IPS DF 6.9 (cell line): ENCODE measurements at regions not wholly inside any gene's neighbourhood (a gene's known extent, or its start where the extent isn't known, plus 50 kb on each side); places are given as distances from the start of the nearest gene placed in this dataset.

Experiments
- DNase-seq: peaks from one replicate; pipeline ENCODE4 v3.0.0-alpha.2; 2013; ENCODE audit warnings: low read depth, low spot score
- H3K27ac ChIP-seq: one replicate; pipeline ENCODE4 v1.5.1; 2013; ENCODE audit warnings: low read length, control low read depth
- H3K27me3 ChIP-seq: 2 replicates; pipeline ENCODE4 v1.6.1; 2013; ENCODE audit warnings: mild to moderate bottlenecking, low read length; ENCODE audit not compliant: control insufficient read depth, insufficient read depth
- H3K36me3 ChIP-seq: 2 replicates; pipeline ENCODE4 v1.6.1; 2013; ENCODE audit warnings: low read length; ENCODE audit not compliant: control insufficient read depth, insufficient read depth
- H3K4me1 ChIP-seq: 2 replicates; pipeline ENCODE4 v1.6.1; 2013; ENCODE audit warnings: low read length; ENCODE audit not compliant: control insufficient read depth, insufficient read depth
- H3K4me3 ChIP-seq: 2 replicates; pipeline ENCODE4 v1.5.1; 2013; ENCODE audit warnings: mild to moderate bottlenecking, low read length
- H3K9me3 ChIP-seq: 2 replicates; pipeline ENCODE4 v1.6.1; 2013; ENCODE audit warnings: low read length, inconsistent platforms; ENCODE audit not compliant: control insufficient read depth, insufficient read depth
- WGBS: extraction: QIAGEN DNeasy Blood & Tissue Kit; methylation state at CpG from one replicate; pipeline ENCODE4 v1.1.7; 2013; ENCODE audit warnings: mixed read lengths, missing lambda C conversion rate; ENCODE audit not compliant: insufficient read length, insufficient coverage; 5-methylcytosine and 5-hydroxymethylcytosine counted together

GRCh38 chr21:36591326-36591970 lies 107.5 kb upstream of the SIM2 start:
- Histone ChIP-seq H3K27ac (no peak overlapping the region), H3K27me3 (no peaks in the 10 kb centered on the region), H3K36me3 (no peaks in the 10 kb centered on the region), H3K9me3 (no peaks in the 10 kb centered on the region), H3K4me3 (no peak overlapping the region), H3K4me1 (no peaks in the 10 kb centered on the region)
- WGBS, result no CpG with 5 or more reads among the region's 16 CpGs
- no peak for DNase-seq

DNA sequence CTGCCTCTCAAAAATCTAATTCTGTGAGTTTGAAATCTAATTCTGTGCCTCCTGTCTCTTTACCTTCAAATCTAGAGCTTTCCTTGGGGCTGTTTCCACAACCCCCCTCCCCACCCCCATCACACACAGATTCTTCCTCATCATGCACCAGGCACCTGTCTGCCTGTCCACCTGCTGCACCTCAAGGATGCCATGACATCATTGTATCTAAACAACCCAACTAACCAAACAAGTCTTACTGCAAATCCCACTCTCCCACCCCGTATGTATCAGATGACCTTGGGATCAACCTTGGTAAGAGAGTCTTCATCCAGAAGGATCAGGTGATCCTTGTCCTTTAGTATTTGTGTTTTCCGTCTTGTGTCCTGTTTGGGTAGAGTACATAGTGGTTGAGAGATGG lies 102.7 kb upstream of the SIM2 start:
- no peaks in the 10 kb centered on the region for H3K9me3 ChIP-seq
- no peaks in the 10 kb centered on the region for H3K27me3 ChIP-seq
- H3K27ac ChIP-seq, result no peak overlapping the region
- no CpG with 5 or more reads among the region's 2 CpGs for WGBS
- no peaks in the 10 kb centered on the region for H3K4me1 ChIP-seq
- no peak for DNase-seq
- no peaks in the 10 kb centered on the region for H3K36me3 ChIP-seq
- no peak overlapping the region for H3K4me3 ChIP-seq

GRCh38 chr21:36601362-36601761 lies 97.6 kb upstream of the SIM2 start:
- no peaks in the 10 kb centered on the region; the same call in 1 of the 2 replicates for H3K4me1 ChIP-seq
- H3K27ac ChIP-seq, result no peak overlapping the region
- WGBS, result no CpG with 5 or more reads among the region's 3 CpGs
- H3K4me3 ChIP-seq, result no peak overlapping the region
- H3K36me3 ChIP-seq, result no peaks in the 10 kb centered on the region
- H3K9me3 ChIP-seq, result no peaks in the 10 kb centered on the region
- no peak for DNase-seq
- H3K27me3 ChIP-seq, result no peaks in the 10 kb centered on the region

DNA sequence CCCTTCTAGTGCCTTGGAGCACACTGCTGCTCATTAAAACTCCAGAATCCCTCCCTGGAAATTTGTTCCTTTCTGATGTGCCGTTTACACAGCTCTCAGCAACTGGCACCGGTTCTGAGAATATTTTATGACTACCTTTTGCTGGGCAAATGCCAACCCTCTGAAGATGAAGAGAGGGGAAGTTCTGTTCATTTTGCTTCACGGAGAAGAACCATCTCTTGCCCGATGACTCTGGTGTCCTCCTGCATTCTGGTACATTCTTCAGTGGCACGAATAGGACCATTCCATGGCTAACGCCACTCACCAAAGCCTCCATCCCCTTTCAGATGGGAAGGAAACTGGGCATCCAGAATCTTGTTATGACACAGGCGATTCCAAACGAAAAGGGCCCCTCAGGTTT lies 96.2 kb upstream of the SIM2 start:
- no peaks in the 10 kb centered on the region for H3K27me3 ChIP-seq
- DNase-seq, result no peak
- no peak overlapping the region for H3K27ac ChIP-seq
- WGBS, result no CpG with 5 or more reads among the region's 8 CpGs
- no peaks in the 10 kb centered on the region; the same call in 1 of the 2 replicates for H3K4me1 ChIP-seq
- H3K4me3 ChIP-seq, result no peak overlapping the region
- no peaks in the 10 kb centered on the region for H3K36me3 ChIP-seq
- H3K9me3 ChIP-seq, result no peaks in the 10 kb centered on the region

DNA sequence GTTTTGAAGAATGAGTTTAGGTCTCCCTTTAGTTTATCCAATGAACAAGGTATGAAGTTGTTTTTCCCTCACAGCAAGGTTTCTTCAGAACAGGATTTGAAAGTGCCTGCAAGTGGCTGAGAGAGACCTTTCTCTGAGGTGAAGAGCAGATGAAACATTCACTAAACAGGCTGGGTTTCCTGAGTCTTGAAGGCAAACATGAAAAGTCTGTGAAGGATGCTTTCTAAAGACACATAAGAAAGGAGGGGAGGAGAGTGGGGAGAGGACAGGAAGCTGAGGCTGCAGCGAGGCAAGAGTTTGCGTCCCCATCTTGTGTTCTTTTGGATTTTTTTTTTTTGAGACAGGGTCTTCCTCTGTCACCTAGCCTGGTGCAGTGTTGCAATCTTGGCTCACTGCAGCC lies 95.7 kb upstream of the SIM2 start:
- Histone ChIP-seq H3K4me1 (no peaks in the 10 kb centered on the region; the same call in 1 of the 2 replicates), H3K9me3 (no peaks in the 10 kb centered on the region), H3K27ac (no peak overlapping the region), H3K36me3 (no peaks in the 10 kb centered on the region), H3K4me3 (no peak overlapping the region), H3K27me3 (no peaks in the 10 kb centered on the region)
- no CpG with 5 or more reads among the region's 2 CpGs for WGBS
- no peak for DNase-seq

GRCh38 chr21:36605426-36605825 lies 93.5 kb upstream of the SIM2 start:
- Histone ChIP-seq H3K4me3 (no peak overlapping the region), H3K36me3 (no peaks in the 10 kb centered on the region), H3K27me3 (no peaks in the 10 kb centered on the region), H3K4me1 (no peaks in the 10 kb centered on the region; the same call in 1 of the 2 replicates), H3K9me3 (no peaks in the 10 kb centered on the region), H3K27ac (no peak overlapping the region)
- no CpG with 5 or more reads among the region's 8 CpGs for WGBS
- no peak for DNase-seq

- Histone ChIP-seq H3K4me3 (no peak overlapping the region), H3K9me3 (no peaks in the 10 kb centered on the region), H3K27me3 (no peaks in the 10 kb centered on the region), H3K27ac (no peak overlapping the region), H3K36me3 (no peaks in the 10 kb centered on the region), H3K4me1 (no peaks in the 10 kb centered on the region; the same call in 1 of the 2 replicates)
- WGBS, result no CpG with 5 or more reads among the region's 19 CpGs
- DNase-seq, result no peak
Measured at GRCh38 chr21:36606287-36606982, 92.5 kb upstream of the SIM2 start.

GRCh38 chr21:36606983-36607325 lies 92.0 kb upstream of the SIM2 start:
- Histone ChIP-seq H3K9me3 (no peaks in the 10 kb centered on the region), H3K27ac (no peak overlapping the region), H3K36me3 (no peaks in the 10 kb centered on the region), H3K27me3 (no peaks in the 10 kb centered on the region), H3K4me1 (no peaks in the 10 kb centered on the region; the same call in 1 of the 2 replicates), H3K4me3 (no peak overlapping the region)
- DNase-seq, result no peak
- no CpG with 5 or more reads among the region's 6 CpGs for WGBS

DNA sequence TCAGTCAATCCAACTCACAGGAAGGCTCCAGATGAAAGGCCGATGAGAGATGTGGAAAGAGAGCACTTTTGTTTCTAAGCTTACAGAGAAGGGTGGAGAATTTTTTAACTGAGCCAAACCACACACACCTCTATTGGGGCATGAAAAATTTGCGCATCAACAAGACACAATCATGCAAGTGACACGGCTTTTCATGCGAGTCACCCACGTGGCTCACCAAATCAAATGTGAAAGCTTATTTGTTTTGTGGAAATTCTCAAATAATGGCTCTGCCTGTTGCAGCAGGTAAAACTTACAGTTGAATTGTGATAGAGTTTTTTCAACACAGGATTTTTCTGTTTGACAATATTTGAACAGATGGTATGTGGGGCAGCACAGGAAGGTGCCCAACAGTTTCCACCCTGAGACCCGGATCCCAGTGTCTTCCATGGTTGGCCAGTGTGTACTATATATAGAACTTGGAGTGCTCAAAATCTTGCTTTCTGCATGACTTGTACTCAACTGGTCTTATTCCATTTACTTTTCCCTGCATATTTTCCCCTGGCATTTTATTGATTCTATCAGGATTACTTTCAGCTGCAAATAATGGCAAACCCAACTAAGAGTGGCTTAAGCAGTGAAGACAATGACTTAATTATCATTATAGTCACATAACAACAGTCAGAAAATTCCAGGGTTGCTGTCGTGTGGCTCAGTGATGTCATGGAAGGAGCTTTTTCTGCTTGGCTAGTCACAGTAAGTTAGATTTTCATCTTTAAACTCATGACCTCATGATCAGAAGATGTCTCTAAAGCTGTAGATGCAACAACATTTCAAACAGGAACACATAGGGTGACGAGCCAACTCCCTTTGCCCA lies 90.6 kb upstream of the SIM2 start:
- Histone ChIP-seq H3K4me3 (no peak overlapping the region), H3K27me3 (no peaks in the 10 kb centered on the region), H3K9me3 (no peaks in the 10 kb centered on the region), H3K4me1 (no peaks in the 10 kb centered on the region; the same call in 1 of the 2 replicates), H3K36me3 (no peaks in the 10 kb centered on the region), H3K27ac (no peak overlapping the region)
- DNase-seq, result no peak
- no CpG with 5 or more reads among the region's 8 CpGs for WGBS

GRCh38 chr21:36608897-36609225 lies 90.1 kb upstream of the SIM2 start:
- DNase-seq, result no peak
- H3K27me3 ChIP-seq, result no peaks in the 10 kb centered on the region
- H3K27ac ChIP-seq, result no peak overlapping the region
- no CpG with 5 or more reads among the region's 1 CpG for WGBS
- no peak overlapping the region for H3K4me3 ChIP-seq
- no peaks in the 10 kb centered on the region for H3K36me3 ChIP-seq
- no peaks in the 10 kb centered on the region for H3K9me3 ChIP-seq
- H3K4me1 ChIP-seq, result no peaks in the 10 kb centered on the region; the same call in 1 of the 2 replicates
